GM23338 (cell line): ENCODE measurements at regions not wholly inside any gene's neighbourhood (a gene's known extent, or its start where the extent isn't known, plus 50 kb on each side); places are given as distances from the start of the nearest gene placed in this dataset.

Experiments used
- ATAC-seq: fragments of 200-7000 bp; cut with Tn5 transposase; 3 replicates; pipeline ENCODE4 v1.9.1; 2020
- DNase-seq: peaks from one replicate; pipeline ENCODE4 v3.0.0-alpha.2; 2015; ENCODE audit warnings: low spot score
- H2AFZ ChIP-seq: fragments of 200-600 bp; sonication (generic); 2 replicates; pipeline ENCODE4 v1.8.0; 2016; ENCODE audit warnings: antibody characterized with exemption, mild to moderate bottlenecking, moderate library complexity
- H3F3A ChIP-seq: fragments of 200-600 bp; sonication (generic); replicated peaks from 2 replicates; pipeline ENCODE4 v1.8.0; 2017; ENCODE audit warnings: antibody characterized with exemption, mixed run types, low read depth
- H3K27ac ChIP-seq: fragments of 200-600 bp; sonication (generic); 2 replicates; pipeline ENCODE4 v1.6.1; 2016; ENCODE audit warnings: low read depth
- H3K27me3 ChIP-seq: fragments of 200-600 bp; sonication (generic); 2 replicates; pipeline ENCODE4 v1.8.0; 2016; ENCODE audit warnings: mild to moderate bottlenecking, mixed run types, moderate library complexity; ENCODE audit not compliant: insufficient read depth
- H3K36me3 ChIP-seq: fragments of 200-600 bp; sonication (generic); 2 replicates; pipeline ENCODE4 v1.8.0; 2016; ENCODE audit warnings: mild to moderate bottlenecking; ENCODE audit not compliant: insufficient read depth
- H3K4me1 ChIP-seq: fragments of 200-600 bp; sonication (generic); 2 replicates; pipeline ENCODE4 v1.8.0; 2016; ENCODE audit warnings: mild to moderate bottlenecking, moderate library complexity; ENCODE audit not compliant: insufficient read depth
- H3K4me2 ChIP-seq: fragments of 200-600 bp; sonication (generic); 2 replicates; pipeline ENCODE4 v1.7.1; 2017; ENCODE audit warnings: mixed run types
- H3K4me3 ChIP-seq: fragments of 200-600 bp; sonication (generic); 2 replicates; pipeline ENCODE4 v1.6.1; 2016; ENCODE audit warnings: mixed run types
- H3K79me2 ChIP-seq: fragments of 200-600 bp; sonication (generic); replicated peaks from 2 replicates; pipeline ENCODE4 v1.8.0; 2017; ENCODE audit warnings: mild to moderate bottlenecking; ENCODE audit not compliant: insufficient read depth
- H3K9me2 ChIP-seq: fragments of 200-600 bp; sonication (generic); 2 replicates; pipeline ENCODE4 v1.8.0; 2017; ENCODE audit not compliant: insufficient read depth
- H4K20me1 ChIP-seq: fragments of 200-600 bp; sonication (generic); replicated peaks from 2 replicates; pipeline ENCODE4 v1.8.0; 2017; ENCODE audit warnings: mild to moderate bottlenecking; ENCODE audit not compliant: insufficient read depth
- H3K27ac Mint-ChIP-seq: 2 replicates; pipeline ENCODE4 v1.8.0; 2020; ENCODE audit warnings: inconsistent platforms, mild to moderate bottlenecking, moderate library complexity, mixed read lengths
- H3K27me3 Mint-ChIP-seq: 3 replicates; pipeline ENCODE4 v1.8.0; 2022; ENCODE audit warnings: low read depth, mild to moderate bottlenecking, moderate library complexity, mixed read lengths, inconsistent platforms; ENCODE audit not compliant: insufficient read depth, poor library complexity
- H3K36me3 Mint-ChIP-seq: 3 replicates; pipeline ENCODE4 v1.8.0; 2021; ENCODE audit warnings: low read depth, mild to moderate bottlenecking, inconsistent platforms, moderate library complexity, mixed read lengths
- H3K4me1 Mint-ChIP-seq: 3 replicates; pipeline ENCODE4 v1.8.0; 2020; ENCODE audit warnings: mild to moderate bottlenecking, inconsistent platforms, mixed read lengths
- H3K4me3 Mint-ChIP-seq: 3 replicates; pipeline ENCODE4 v1.8.0; 2021; ENCODE audit warnings: moderate library complexity, mild to moderate bottlenecking, inconsistent platforms, mixed read lengths
- H3K9me3 Mint-ChIP-seq: 3 replicates; pipeline ENCODE4 v1.8.0; 2020; ENCODE audit warnings: moderate library complexity, mild to moderate bottlenecking, inconsistent platforms, mixed read lengths
- CREB1 ChIP-seq: fragments of 250-450 bp; sonication (Bioruptor Pico); IDR thresholded peaks from 2 replicates; pipeline ENCODE4 v1.5.0; 2020; ENCODE audit warnings: low read depth, mild to moderate bottlenecking, moderate library complexity
- REST ChIP-seq: IDR thresholded peaks from one replicate; pipeline ENCODE4 v1.6.1; 2018; ENCODE audit warnings: antibody characterized with exemption; ENCODE audit not compliant: unreplicated experiment
- ZNF462 ChIP-seq: fragments of 250-450 bp; sonication (Bioruptor Pico); IDR thresholded peaks from 2 replicates; pipeline ENCODE4 v1.5.0; 2020; ENCODE audit warnings: mild to moderate bottlenecking, moderate library complexity

- Mint-ChIP-seq H3K27me3 (no peaks in the 10 kb centered on the region), H3K36me3 (no peaks in the 10 kb centered on the region), H3K9me3 (no peaks in the 10 kb centered on the region), H3K27ac (no peak overlapping the region; the same call in 1 of the 2 replicates), H3K4me3 (no peak overlapping the region), H3K4me1 (peaks cover 11% of the 10 kb centered on the region; the same call in 2 of the 3 replicates)
- Histone ChIP-seq H3K4me1 (no peaks in the 10 kb centered on the region), H3K27me3 (no peaks in the 10 kb centered on the region), H3K79me2 (no peaks in the 10 kb centered on the region), H3K27ac (no peak overlapping the region), H3K4me2 (no peak overlapping the region), H3F3A (no peaks in the 10 kb centered on the region), H2AFZ (no peak overlapping the region), H3K4me3 (no peak overlapping the region), H3K36me3 (no peaks in the 10 kb centered on the region), H3K9me2 (no peaks in the 10 kb centered on the region), H4K20me1 (no peaks in the 10 kb centered on the region)
- no peak for TF ChIP-seq CREB1
- no peak for TF ChIP-seq ZNF462 (CRISPR knock-in tag)
- TF ChIP-seq REST, result no peak
- ATAC-seq (no peak), DNase-seq (no peak)
Measured at GRCh38 chr6:68239034-68239433, 396.0 kb upstream of the ADGRB3 start.
